OCI-LY3 (cell line): ENCODE measurements at regions not wholly inside any gene's neighbourhood (a gene's known extent, or its start where the extent isn't known, plus 50 kb on each side); places are given as distances from the start of the nearest gene placed in this dataset.

Experiments
- H2AFZ ChIP-seq: fragments of 200-600, 300-600 bp; shearing (Covaris generic); 2 replicates; pipeline ENCODE4 v1.6.0; 2014; ENCODE audit warnings: antibody characterized with exemption, low read depth, low read length
- H3K27ac ChIP-seq: fragments of 200-600, 300-600 bp; sonication (generic); 2 replicates; pipeline ENCODE4 v1.5.1; 2014; ENCODE audit warnings: mild to moderate bottlenecking, low read length, moderate library complexity, mixed read lengths
- H3K27me3 ChIP-seq: fragments of 200-600, 300-600 bp; sonication (generic); 2 replicates; pipeline ENCODE4 v1.6.1; 2014; ENCODE audit warnings: low read depth, low read length, mixed read lengths
- H3K36me3 ChIP-seq: fragments of 200-600, 300-600 bp; sonication (generic); replicated peaks from 2 replicates; pipeline ENCODE3; 2014; ENCODE audit warnings: low read depth, low read length, mixed read lengths
- H3K4me1 ChIP-seq: fragments of 300-600, 200-600 bp; sonication (generic); 2 replicates; pipeline ENCODE4 v1.6.1; 2014; ENCODE audit warnings: low read length, mixed read lengths
- H3K4me2 ChIP-seq: fragments of 200-600, 300-600 bp; sonication (generic); 2 replicates; pipeline ENCODE4 v1.6.1; 2014; ENCODE audit warnings: low read length, mixed read lengths
- H3K4me3 ChIP-seq: fragments of 300-600, 200-600 bp; sonication (generic); 2 replicates; pipeline ENCODE4 v1.5.1; 2014; ENCODE audit warnings: antibody characterized with exemption, mild to moderate bottlenecking, low read length, moderate library complexity
- H3K79me2 ChIP-seq: fragments of 300-600, 200-600 bp; shearing (Covaris generic); 2 replicates; pipeline ENCODE4 v1.6.1; 2014; ENCODE audit warnings: mild to moderate bottlenecking, low read length, mixed read lengths
- H3K9ac ChIP-seq: fragments of 300-600, 200-600 bp; shearing (Covaris generic); 2 replicates; pipeline ENCODE4 v1.6.0; 2014; ENCODE audit warnings: mild to moderate bottlenecking, low read length, moderate library complexity
- H3K9me3 ChIP-seq: fragments of 200-600, 300-600 bp; shearing (Covaris generic); 2 replicates; pipeline ENCODE4 v1.6.1; 2014; ENCODE audit warnings: low read length, mixed read lengths; ENCODE audit not compliant: insufficient read depth
- H4K20me1 ChIP-seq: fragments of 200-600, 300-600 bp; sonication (generic); 2 replicates; pipeline ENCODE4 v1.6.1; 2016; ENCODE audit warnings: low read length, mixed read lengths; ENCODE audit not compliant: insufficient read depth
- CTCF ChIP-seq: fragments of 200-600, 300-600 bp; sonication (generic); IDR thresholded peaks from 2 replicates; pipeline ENCODE4 v1.5.1; 2014; ENCODE audit warnings: antibody characterized with exemption, low read length, low read depth
- EZH2phosphoT487 ChIP-seq: fragments of 200-600 bp; shearing (Covaris generic); IDR thresholded peaks from 2 replicates; pipeline ENCODE4 v1.6.1; 2018; ENCODE audit warnings: antibody characterized with exemption, mixed run types, low read depth

GRCh38 chr5:168104350-168104749 lies 187.1 kb upstream of the WWC1 start:
- Histone ChIP-seq H3K27me3 (peaks cover 38% of the 10 kb centered on the region), H3K4me2 (no peak overlapping the region), H3K27ac (no peak overlapping the region), H3K79me2 (no peaks in the 10 kb centered on the region), H3K4me1 (no peaks in the 10 kb centered on the region), H3K9me3 (no peaks in the 10 kb centered on the region), H3K36me3 (no peaks in the 10 kb centered on the region), H2AFZ (no peak overlapping the region), H3K4me3 (no peak overlapping the region), H3K9ac (no peak overlapping the region), H4K20me1 (no peaks in the 10 kb centered on the region)
- TF ChIP-seq CTCF = no peak
- TF ChIP-seq EZH2phosphoT487 = no peak

GRCh38 chr5:168104811-168105481 lies 186.5 kb upstream of the WWC1 start:
- Histone ChIP-seq H3K27me3 (peaks cover 42% of the 10 kb centered on the region), H3K79me2 (no peaks in the 10 kb centered on the region), H3K4me1 (no peaks in the 10 kb centered on the region), H4K20me1 (no peaks in the 10 kb centered on the region), H3K9ac (no peak overlapping the region), H2AFZ (no peak overlapping the region), H3K27ac (no peak overlapping the region), H3K9me3 (no peaks in the 10 kb centered on the region), H3K4me2 (no peak overlapping the region), H3K4me3 (no peak overlapping the region), H3K36me3 (no peaks in the 10 kb centered on the region)
- TF ChIP-seq EZH2phosphoT487 (no peak), CTCF (no peak)

GRCh38 chr5:168106008-168106761 lies 185.3 kb upstream of the WWC1 start:
- Histone ChIP-seq H3K9ac (no peak overlapping the region), H3K36me3 (no peaks in the 10 kb centered on the region), H3K9me3 (no peaks in the 10 kb centered on the region), H3K4me2 (no peak overlapping the region), H3K27ac (no peak overlapping the region), H3K4me1 (no peaks in the 10 kb centered on the region), H3K27me3 (peaks cover 48% of the 10 kb centered on the region), H3K4me3 (no peak overlapping the region), H2AFZ (no peak overlapping the region), H4K20me1 (no peaks in the 10 kb centered on the region), H3K79me2 (no peaks in the 10 kb centered on the region)
- TF ChIP-seq CTCF (no peak), EZH2phosphoT487 (no peak)

GRCh38 chr5:168109441-168109840 lies 182.0 kb upstream of the WWC1 start:
- Histone ChIP-seq H3K27ac (no peak overlapping the region), H3K9ac (no peak overlapping the region), H3K36me3 (no peaks in the 10 kb centered on the region), H2AFZ (no peak overlapping the region), H3K4me3 (no peak overlapping the region), H3K4me1 (no peaks in the 10 kb centered on the region), H3K4me2 (no peak overlapping the region), H3K79me2 (no peaks in the 10 kb centered on the region), H3K27me3 (peaks cover 45% of the 10 kb centered on the region), H4K20me1 (no peaks in the 10 kb centered on the region), H3K9me3 (no peaks in the 10 kb centered on the region)
- TF ChIP-seq CTCF = no peak
- no peak for TF ChIP-seq EZH2phosphoT487
